H9 (cell line): ENCODE measurements at regions not wholly inside any gene's neighbourhood (a gene's known extent, or its start where the extent isn't known, plus 50 kb on each side); places are given as distances from the start of the nearest gene placed in this dataset.

Experiments
- DNase-seq: peaks from one replicate; pipeline ENCODE4 v3.0.0-alpha.2; 2017
- H2AFZ ChIP-seq: one replicate; pipeline ENCODE4 v1.6.1; 2013; ENCODE audit warnings: mild to moderate bottlenecking, low read length, control low read depth, moderate library complexity
- H2AK5ac ChIP-seq: 2 replicates; pipeline ENCODE4 v1.6.1; 2013; ENCODE audit warnings: low read length, control low read depth, mixed read lengths; ENCODE audit not compliant: insufficient read length
- H2BK120ac ChIP-seq: one replicate; pipeline ENCODE4 v1.6.1; 2013; ENCODE audit warnings: low read depth, mild to moderate bottlenecking, low read length, control low read depth, inconsistent platforms; ENCODE audit not compliant: poor library complexity, severe bottlenecking
- H2BK12ac ChIP-seq: 2 replicates; pipeline ENCODE4 v1.6.1; 2013; ENCODE audit warnings: low read length, control low read depth, mixed read lengths, low read depth; ENCODE audit not compliant: insufficient read length
- H2BK15ac ChIP-seq: 2 replicates; pipeline ENCODE4 v1.6.1; 2013; ENCODE audit warnings: low read depth, low read length, control low read depth
- H2BK20ac ChIP-seq: one replicate; pipeline ENCODE4 v1.6.1; 2013; ENCODE audit warnings: low read depth, mild to moderate bottlenecking, low read length, control low read depth, inconsistent platforms; ENCODE audit not compliant: poor library complexity, severe bottlenecking
- H2BK5ac ChIP-seq: 2 replicates; pipeline ENCODE4 v1.6.1; 2013; ENCODE audit warnings: low read length, control low read depth, mixed read lengths; ENCODE audit not compliant: insufficient read length
- H3K14ac ChIP-seq: 2 replicates; pipeline ENCODE4 v1.6.1; 2013; ENCODE audit warnings: low read length, control low read depth; ENCODE audit not compliant: insufficient read depth
- H3K18ac ChIP-seq: 2 replicates; pipeline ENCODE4 v1.6.1; 2013; ENCODE audit warnings: low read depth, mild to moderate bottlenecking, mixed read lengths, low read length, control low read depth; ENCODE audit not compliant: insufficient read length
- H3K23ac ChIP-seq: 2 replicates; pipeline ENCODE4 v1.6.1; 2013; ENCODE audit warnings: low read length, control low read depth, mixed read lengths, low read depth; ENCODE audit not compliant: insufficient read length
- H3K23me2 ChIP-seq: 2 replicates; pipeline ENCODE4 v1.6.1; 2013; ENCODE audit warnings: low read depth, mild to moderate bottlenecking, mixed read lengths, low read length, control low read depth; ENCODE audit not compliant: insufficient read length, poor library complexity, severe bottlenecking
- H3K27ac ChIP-seq: 2 replicates; pipeline ENCODE4 v1.5.1; 2013; ENCODE audit warnings: low read length, control low read depth, mixed read lengths, low read depth; ENCODE audit not compliant: insufficient read length
- H3K27me3 ChIP-seq: 2 replicates; pipeline ENCODE4 v1.6.1; 2013; ENCODE audit warnings: low read length, control low read depth, inconsistent platforms; ENCODE audit not compliant: insufficient read depth
- H3K4ac ChIP-seq: 2 replicates; pipeline ENCODE4 v1.6.1; 2013; ENCODE audit warnings: low read depth, mild to moderate bottlenecking, control low read depth, inconsistent platforms, low read length, moderate library complexity
- H3K4me1 ChIP-seq: 2 replicates; pipeline ENCODE4 v1.6.1; 2013; ENCODE audit warnings: low read length, control low read depth, inconsistent platforms; ENCODE audit not compliant: insufficient read depth
- H3K4me2 ChIP-seq: 2 replicates; pipeline ENCODE4 v1.6.1; 2013; ENCODE audit warnings: low read length, control low read depth, mixed read lengths; ENCODE audit not compliant: insufficient read length, insufficient read depth
- H3K56ac ChIP-seq: 2 replicates; pipeline ENCODE4 v1.6.1; 2013; ENCODE audit warnings: low read depth, mild to moderate bottlenecking, mixed read lengths, low read length, control low read depth; ENCODE audit not compliant: insufficient read length
- H3K79me1 ChIP-seq: 2 replicates; pipeline ENCODE4 v1.6.1; 2013; ENCODE audit warnings: low read depth, mild to moderate bottlenecking, moderate library complexity, low read length, control low read depth, inconsistent platforms; ENCODE audit not compliant: insufficient read depth, poor library complexity, severe bottlenecking
- H3K79me2 ChIP-seq: 2 replicates; pipeline ENCODE4 v1.6.1; 2013; ENCODE audit warnings: low read length, control low read depth, inconsistent platforms; ENCODE audit not compliant: insufficient read depth
- H3K9ac ChIP-seq: 2 replicates; pipeline ENCODE4 v1.6.1; 2013; ENCODE audit warnings: low read length, control low read depth, mixed read lengths; ENCODE audit not compliant: insufficient read length; ENCODE audit errors: extremely low read depth
- H3K9me3 ChIP-seq: one replicate; pipeline ENCODE4 v1.6.1; 2013; ENCODE audit warnings: low read depth, low read length, inconsistent platforms; ENCODE audit not compliant: control insufficient read depth
- H3T11ph ChIP-seq: one replicate; pipeline ENCODE4 v1.6.1; 2013; ENCODE audit warnings: mild to moderate bottlenecking, low read length, control low read depth, inconsistent platforms
- H4K20me1 ChIP-seq: one replicate; pipeline ENCODE4 v1.6.1; 2013; ENCODE audit not compliant: control insufficient read depth, insufficient read length, insufficient read depth
- H4K5ac ChIP-seq: 2 replicates; pipeline ENCODE4 v1.6.1; 2013; ENCODE audit warnings: low read depth, mild to moderate bottlenecking, mixed read lengths, low read length, control low read depth; ENCODE audit not compliant: insufficient read length
- H4K8ac ChIP-seq: replicated peaks from 2 replicates; pipeline ENCODE4 v1.6.1; 2013; ENCODE audit warnings: low read length, control low read depth, mixed read lengths, low read depth; ENCODE audit not compliant: insufficient read length
- H4K91ac ChIP-seq: 2 replicates; pipeline ENCODE4 v1.6.1; 2013; ENCODE audit warnings: low read depth, mild to moderate bottlenecking, moderate library complexity, mixed read lengths, low read length, control low read depth; ENCODE audit not compliant: insufficient read length
- H3K27ac Mint-ChIP-seq, 3 experiments: 2 replicates in 2 of 3; 3 replicates in 1 of 3; pipeline ENCODE4 v1.8.0; 2020 to 2021; ENCODE audit warnings: mixed read lengths in 3 of 3, mild to moderate bottlenecking in 1 of 3, moderate library complexity in 1 of 3
- H3K27me3 Mint-ChIP-seq: 2 replicates; pipeline ENCODE4 v1.8.0; 2021; ENCODE audit warnings: low read depth, mild to moderate bottlenecking, moderate library complexity, mixed read lengths
- H3K36me3 Mint-ChIP-seq, 3 experiments: 2 replicates in 2 of 3; 3 replicates in 1 of 3; pipeline ENCODE4 v1.8.0; 2020 to 2021; ENCODE audit warnings: low read depth in 3 of 3, mixed read lengths in 3 of 3; ENCODE audit not compliant: insufficient read depth in 1 of 3
- H3K4me1 Mint-ChIP-seq, 2 experiments: 2 replicates each; pipeline ENCODE4 v1.8.0; 2020; ENCODE audit warnings: mixed read lengths in 2 of 2
- H3K4me3 Mint-ChIP-seq, 2 experiments: 2 replicates in 1 of 2; 3 replicates in 1 of 2; pipeline ENCODE4 v1.8.0; 2020 to 2021; ENCODE audit warnings: mild to moderate bottlenecking in 2 of 2, mixed read lengths in 2 of 2, moderate library complexity in 1 of 2
- H3K9me3 Mint-ChIP-seq, 2 experiments: 2 replicates in 1 of 2; 3 replicates in 1 of 2; pipeline ENCODE4 v1.8.0; 2020; ENCODE audit warnings: mild to moderate bottlenecking in 2 of 2, mixed read lengths in 2 of 2, moderate library complexity in 1 of 2
- CTCF ChIP-seq: fragments of 200-600 bp; sonication (generic); conservative IDR thresholded peaks from 3 replicates; pipeline ENCODE4 v1.8.0; 2021; ENCODE audit warnings: antibody characterized with exemption, mild to moderate bottlenecking
- WGBS: extraction: QIAGEN DNeasy Blood & Tissue Kit; methylation state at CpG from one replicate; pipeline ENCODE4 v1.1.7; 2013; ENCODE audit warnings: missing lambda C conversion rate, low lambda C conversion rate, mixed read lengths; ENCODE audit not compliant: insufficient read length; ENCODE audit errors: extremely low coverage; 5-methylcytosine and 5-hydroxymethylcytosine counted together

GRCh38 chr2:114089636-114090319, 199.9 kb downstream of the ACTR3 start:
- Histone ChIP-seq H4K91ac (no peak overlapping the region), H2BK5ac (no peak overlapping the region), H3K9me3 (no peaks in the 10 kb centered on the region), H4K20me1 (no peaks in the 10 kb centered on the region), H3K23ac (no peak overlapping the region), H2BK120ac (no peak overlapping the region), H2AFZ (no peak overlapping the region), H2AK5ac (no peak overlapping the region), H3K14ac (no peak overlapping the region), H3K9ac (no peak overlapping the region), H3K18ac (no peak overlapping the region), H3K27ac (no peak overlapping the region), H2BK15ac (no peak overlapping the region), H4K8ac (no peak overlapping the region), H3K23me2 (no peaks in the 10 kb centered on the region), H2BK20ac (no peak overlapping the region), H3K79me1 (no peaks in the 10 kb centered on the region), H3K27me3 (no peaks in the 10 kb centered on the region), H3T11ph (no peak overlapping the region), H3K4me2 (no peak overlapping the region), H3K4me1 (no peaks in the 10 kb centered on the region), H3K4ac (no peak overlapping the region), H4K5ac (no peak overlapping the region), H2BK12ac (no peak overlapping the region), H3K79me2 (no peaks in the 10 kb centered on the region), H3K56ac (no peak overlapping the region)
- no peak for DNase-seq
- no peaks in the 10 kb centered on the region for H3K4me1 Mint-ChIP-seq
- H3K36me3 Mint-ChIP-seq = no peaks in the 10 kb centered on the region; a peak in 1 of 7 replicates
- no peak for TF ChIP-seq CTCF
- H3K9me3 Mint-ChIP-seq = peaks cover 0 to under 1% of the 10 kb centered on the region in 2 experiments; a peak in 2 of 5 replicates
- no peaks in the 10 kb centered on the region for H3K27me3 Mint-ChIP-seq
- no peak overlapping the region for H3K27ac Mint-ChIP-seq
- H3K4me3 Mint-ChIP-seq = no peak overlapping the region
- WGBS = no CpG with 5 or more reads among the region's 9 CpGs
